Activated CD4-positive, alpha-beta memory T cell treated with anti-CD3 and anti-CD28 coated beads, Interleukin-2, amount 10 ng/mL, durations not matched to agents 7 days and 5 days (primary cell): ENCODE measurements at regions not wholly inside any gene's neighbourhood (a gene's known extent, or its start where the extent isn't known, plus 50 kb on each side); places are given as distances from the start of the nearest gene placed in this dataset.

Experiments
- CTCF ChIA-PET: fragments of 350-600 bp; sonication (Branson Sonifier 250); formaldehyde crosslinking; loops from one replicate; lab custom pipeline; 2021; ENCODE audit warnings: antibody characterized with exemption, inconsistent platforms; lab: Charles Lee
- POLR2A ChIA-PET: fragments of 350-600 bp; sonication (Branson Sonifier 250); formaldehyde crosslinking; loops from one replicate; lab custom pipeline; 2021; ENCODE audit warnings: antibody characterized with exemption; lab: Charles Lee
- DNase-seq: peaks from one replicate; pipeline ENCODE4 v3.0.0-alpha.2; 2020
- H3K27ac Mint-ChIP-seq: one replicate; pipeline ENCODE4 v1.8.0; 2021; ENCODE audit warnings: mild to moderate bottlenecking, mixed read lengths
- H3K27me3 Mint-ChIP-seq: one replicate; pipeline ENCODE4 v1.8.0; 2021; ENCODE audit warnings: mixed read lengths
- H3K36me3 Mint-ChIP-seq: one replicate; pipeline ENCODE4 v1.8.0; 2021; ENCODE audit warnings: low read depth, mixed read lengths
- H3K4me1 Mint-ChIP-seq: one replicate; pipeline ENCODE4 v1.8.0; 2021; ENCODE audit warnings: mixed read lengths
- H3K4me3 Mint-ChIP-seq: one replicate; pipeline ENCODE4 v1.8.0; 2021; ENCODE audit warnings: mild to moderate bottlenecking, mixed read lengths
- H3K9me3 Mint-ChIP-seq: one replicate; pipeline ENCODE4 v1.8.0; 2021; ENCODE audit warnings: mixed read lengths

DNA sequence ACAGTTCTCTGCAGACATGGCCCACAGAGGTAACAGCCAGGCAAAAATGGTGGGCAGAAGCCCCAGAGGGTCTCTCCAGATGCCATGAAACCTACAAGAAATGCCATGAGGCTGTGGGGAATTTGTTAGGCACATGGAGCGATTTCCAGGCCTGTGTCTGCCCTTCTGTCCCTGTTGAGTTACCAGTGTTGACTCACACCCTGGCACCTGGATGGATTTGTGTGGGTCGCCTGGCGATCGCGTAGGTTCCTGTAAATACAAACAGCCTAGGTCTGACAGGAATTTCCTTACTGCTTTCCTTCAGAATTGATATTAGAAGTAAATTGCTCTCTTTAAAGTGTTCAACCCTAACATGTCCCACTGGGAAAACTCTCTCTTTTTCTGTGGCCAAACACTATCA, 164.9 kb upstream of the EEPD1 start:
- ChIA-PET CTCF (no interaction called here), POLR2A (no interaction called here)
- Mint-ChIP-seq H3K27ac (no peak overlapping the region), H3K4me1 (no peaks in the 10 kb centered on the region), H3K9me3 (no peaks in the 10 kb centered on the region), H3K4me3 (no peak overlapping the region), H3K36me3 (no peaks in the 10 kb centered on the region), H3K27me3 (no peaks in the 10 kb centered on the region)
- no peak for DNase-seq

DNA sequence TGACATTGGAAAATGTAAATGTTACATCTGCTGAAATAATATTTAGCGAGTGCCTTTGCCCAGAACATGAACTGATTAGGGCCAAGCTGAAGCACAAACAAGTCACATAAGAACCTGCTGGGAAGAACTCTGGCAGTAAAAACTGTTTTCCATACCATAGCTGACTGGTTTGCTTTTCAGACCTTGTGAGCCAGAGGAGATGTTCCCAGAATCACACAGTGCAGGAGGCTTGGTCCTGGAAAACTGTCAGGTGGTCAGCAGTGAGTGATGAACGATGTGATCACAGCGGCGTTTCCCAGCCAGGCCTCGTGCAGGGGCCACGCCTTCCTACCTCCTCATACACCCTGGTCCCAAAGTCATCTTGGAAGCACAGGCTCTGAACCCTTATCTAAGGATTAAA, 164.2 kb upstream of the EEPD1 start:
- CTCF ChIA-PET = no interaction called here

DNA sequence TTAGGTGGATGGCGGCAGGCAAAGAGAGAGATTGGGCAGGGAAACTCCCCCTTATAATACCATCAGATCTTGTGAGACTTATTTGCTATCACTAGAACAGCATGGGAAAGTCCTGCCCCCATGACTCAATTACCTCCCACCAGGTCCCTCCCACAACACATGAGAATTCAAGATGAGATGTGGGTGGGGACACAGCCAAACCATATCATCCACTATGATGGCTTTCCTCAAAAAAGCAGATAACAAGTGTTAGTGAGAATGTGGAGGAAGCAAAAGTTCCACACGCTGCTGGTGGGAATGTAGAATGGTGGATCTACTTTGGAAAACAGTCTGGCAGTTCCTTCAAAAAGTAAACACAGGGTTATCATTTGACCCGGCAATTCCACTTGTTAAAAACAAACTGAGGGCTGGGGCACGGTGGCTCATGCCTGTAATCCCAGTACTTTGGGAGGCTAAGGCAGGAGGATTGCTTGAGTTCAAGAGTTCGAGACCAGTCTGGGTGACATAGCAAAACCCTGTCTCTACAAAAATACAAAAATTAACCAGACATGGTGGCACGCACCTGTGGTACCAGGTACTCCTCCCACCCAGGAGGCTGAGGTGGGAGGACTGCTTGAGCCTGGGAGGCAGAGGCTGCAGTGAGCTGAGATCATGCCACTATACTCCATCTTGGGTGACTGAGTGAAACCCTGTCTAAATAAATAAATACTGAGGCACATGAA, 161.4 kb upstream of the EEPD1 start:
- H3K27ac Mint-ChIP-seq = no peak overlapping the region
- no peak for DNase-seq
- POLR2A ChIA-PET = no interaction called here
- no peaks in the 10 kb centered on the region for H3K4me1 Mint-ChIP-seq
- no peaks in the 10 kb centered on the region for H3K36me3 Mint-ChIP-seq
- no peaks in the 10 kb centered on the region for H3K27me3 Mint-ChIP-seq
- H3K4me3 Mint-ChIP-seq = no peak overlapping the region
- H3K9me3 Mint-ChIP-seq = no peaks in the 10 kb centered on the region
- CTCF ChIA-PET = no interaction called here

More for the DNA sequence above, 164.2 kb upstream of the EEPD1 start:
- no peaks in the 10 kb centered on the region for H3K4me1 Mint-ChIP-seq
- H3K4me3 Mint-ChIP-seq = no peak overlapping the region
- no peak overlapping the region for H3K27ac Mint-ChIP-seq
- DNase-seq = no peak
- no peaks in the 10 kb centered on the region for H3K36me3 Mint-ChIP-seq
- POLR2A ChIA-PET = no interaction called here
- H3K27me3 Mint-ChIP-seq = no peaks in the 10 kb centered on the region
- H3K9me3 Mint-ChIP-seq = no peaks in the 10 kb centered on the region

DNA sequence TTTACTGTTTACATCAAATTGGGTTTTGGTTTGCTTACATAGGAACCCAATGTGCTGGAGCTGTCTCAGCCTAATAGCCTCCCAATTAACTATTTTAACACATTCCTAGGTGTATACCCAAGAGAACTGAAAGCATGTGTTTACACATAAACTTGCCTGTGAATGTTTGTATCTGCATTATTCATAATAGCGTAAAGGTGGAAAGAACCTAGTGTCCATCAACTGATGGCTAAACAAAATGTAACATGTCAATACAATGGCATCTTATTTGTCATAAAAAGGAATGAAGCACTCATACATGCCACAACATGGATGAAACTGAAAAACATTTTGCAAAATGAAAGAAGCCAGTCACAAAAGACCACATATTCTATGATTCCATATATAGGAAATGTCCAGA, 160.6 kb upstream of the EEPD1 start:
- H3K4me3 Mint-ChIP-seq = no peak overlapping the region
- ChIA-PET POLR2A (no interaction called here), CTCF (interaction anchor here (0.7 kb wide), 1 partner anchor 327 kb away, joined by 3 read pairs; no protein-coding TSS in a partner anchor)
- no peaks in the 10 kb centered on the region for H3K27me3 Mint-ChIP-seq
- H3K4me1 Mint-ChIP-seq = no peaks in the 10 kb centered on the region
- H3K36me3 Mint-ChIP-seq = no peaks in the 10 kb centered on the region
- no peak for DNase-seq
- no peak overlapping the region for H3K27ac Mint-ChIP-seq
- H3K9me3 Mint-ChIP-seq = no peaks in the 10 kb centered on the region

DNA sequence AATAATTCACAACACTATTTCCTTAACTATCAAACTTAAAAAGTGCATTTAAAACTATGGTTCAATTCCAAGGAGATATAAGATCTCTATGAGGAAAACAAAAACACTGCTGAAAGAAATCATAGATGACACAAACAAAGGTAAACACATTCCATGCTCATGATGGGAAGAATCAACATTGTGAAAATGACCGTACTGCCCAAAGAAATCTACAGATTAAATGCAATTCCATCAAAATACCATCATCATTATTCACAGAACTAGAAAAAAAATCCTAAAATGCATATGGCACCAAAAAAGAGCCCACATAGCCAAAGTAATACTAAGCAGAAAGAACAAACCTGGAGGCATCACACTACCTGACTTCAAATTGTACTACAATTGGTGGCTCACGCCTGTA, 159.9 kb upstream of the EEPD1 start:
- CTCF ChIA-PET = no interaction called here
- no peaks in the 10 kb centered on the region for H3K9me3 Mint-ChIP-seq
- POLR2A ChIA-PET = no interaction called here
- no peaks in the 10 kb centered on the region for H3K4me1 Mint-ChIP-seq
- no peaks in the 10 kb centered on the region for H3K27me3 Mint-ChIP-seq
- no peak overlapping the region for H3K27ac Mint-ChIP-seq
- no peak overlapping the region for H3K4me3 Mint-ChIP-seq
- no peaks in the 10 kb centered on the region for H3K36me3 Mint-ChIP-seq
- no peak for DNase-seq

DNA sequence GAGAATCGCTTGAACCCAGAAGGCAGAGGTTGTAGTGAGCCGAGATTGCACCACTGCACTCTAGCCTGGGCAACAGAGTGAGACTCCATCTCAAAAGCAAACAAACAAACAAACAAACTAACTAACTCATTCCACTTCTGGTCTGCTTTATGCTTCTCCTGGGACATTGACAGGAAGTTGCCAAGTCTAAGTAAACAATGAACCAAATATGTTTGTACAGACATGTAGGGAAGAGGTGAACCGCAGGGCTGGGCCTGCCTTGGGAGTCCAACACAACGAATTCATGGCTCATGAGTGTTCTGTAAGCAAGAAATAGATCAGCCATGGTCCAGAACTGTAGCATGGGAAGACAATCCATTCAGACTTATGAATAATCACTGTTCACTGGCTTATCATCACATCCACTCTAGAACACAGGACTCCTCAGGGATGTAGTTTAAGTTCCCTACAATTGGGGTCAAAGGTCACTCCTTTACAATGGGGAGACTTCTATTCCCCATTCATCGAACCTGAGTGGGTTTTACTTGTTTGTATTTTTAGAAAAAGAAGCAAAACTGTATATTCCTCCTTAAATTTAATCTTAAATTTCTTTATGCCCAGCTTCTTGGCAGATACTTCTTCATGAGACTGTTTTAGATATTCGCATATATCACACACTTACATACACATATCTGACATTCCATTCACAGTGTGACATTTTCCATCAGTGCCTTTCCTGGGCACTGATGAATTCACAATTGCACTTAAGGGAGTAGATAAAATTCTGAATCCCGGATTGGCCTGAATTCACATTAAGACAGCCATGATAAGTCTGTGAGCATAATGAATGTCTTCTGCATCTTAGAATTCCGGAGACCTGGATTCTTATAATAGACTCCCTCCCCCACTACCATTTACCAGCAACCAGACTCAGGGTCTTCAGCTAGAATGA, 159.1 kb upstream of the EEPD1 start:
- H3K4me3 Mint-ChIP-seq = no peak overlapping the region
- ChIA-PET CTCF (no interaction called here), POLR2A (no interaction called here)
- no peaks in the 10 kb centered on the region for H3K9me3 Mint-ChIP-seq
- no peaks in the 10 kb centered on the region for H3K27me3 Mint-ChIP-seq
- DNase-seq = no peak
- no peaks in the 10 kb centered on the region for H3K36me3 Mint-ChIP-seq
- no peak overlapping the region for H3K27ac Mint-ChIP-seq
- H3K4me1 Mint-ChIP-seq = no peaks in the 10 kb centered on the region

DNA sequence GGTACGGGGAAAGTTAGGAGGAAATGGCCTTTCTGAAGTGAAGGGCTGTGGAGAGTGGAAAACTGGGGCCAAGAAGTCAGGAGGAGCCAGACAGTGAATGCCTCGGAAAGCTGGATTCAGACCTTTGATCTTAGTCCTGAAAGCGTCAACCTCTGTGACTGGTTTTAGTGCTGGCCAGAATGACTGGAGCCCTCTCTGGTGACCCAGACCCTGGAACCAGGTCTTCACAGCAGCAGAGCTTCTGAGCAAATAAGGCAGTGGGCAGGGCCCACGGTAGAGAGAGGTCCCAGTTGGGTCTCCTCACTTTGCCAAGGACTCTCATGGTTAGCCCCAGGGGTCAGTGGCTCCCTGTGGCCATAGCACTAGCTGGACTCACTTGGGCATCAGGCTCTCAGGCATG, 157.7 kb upstream of the EEPD1 start:
- Mint-ChIP-seq H3K9me3 (no peaks in the 10 kb centered on the region), H3K36me3 (no peaks in the 10 kb centered on the region), H3K4me1 (no peaks in the 10 kb centered on the region), H3K4me3 (no peak overlapping the region), H3K27ac (no peak overlapping the region), H3K27me3 (no peaks in the 10 kb centered on the region)
- DNase-seq = no peak
- POLR2A ChIA-PET = no interaction called here
- CTCF ChIA-PET = no interaction called here

DNA sequence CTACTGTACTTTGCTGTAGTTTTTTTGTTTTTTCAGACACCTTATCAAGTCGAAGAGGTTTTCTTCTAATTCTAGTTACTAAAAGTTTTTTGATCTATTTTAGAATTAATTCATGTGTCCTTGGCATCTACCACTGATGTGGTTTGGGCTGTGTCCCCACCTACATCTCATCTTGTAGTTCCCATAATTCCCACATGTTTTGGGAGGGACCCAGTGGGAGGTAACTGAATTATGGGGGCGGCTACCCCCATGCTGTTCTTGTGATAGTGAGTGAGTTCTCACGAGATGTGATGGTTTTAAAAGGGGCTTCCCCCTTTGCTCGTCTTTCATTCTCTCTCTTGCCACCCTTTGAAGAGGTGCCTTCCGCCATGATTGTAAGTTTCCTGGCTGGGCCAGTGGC, 154.6 kb upstream of the EEPD1 start:
- Mint-ChIP-seq H3K36me3 (no peaks in the 10 kb centered on the region), H3K27me3 (peaks cover 4% of the 10 kb centered on the region), H3K27ac (no peak overlapping the region), H3K9me3 (no peaks in the 10 kb centered on the region), H3K4me3 (no peak overlapping the region), H3K4me1 (no peaks in the 10 kb centered on the region)
- DNase-seq = no peak
- CTCF ChIA-PET = no interaction called here
- POLR2A ChIA-PET = no interaction called here

DNA sequence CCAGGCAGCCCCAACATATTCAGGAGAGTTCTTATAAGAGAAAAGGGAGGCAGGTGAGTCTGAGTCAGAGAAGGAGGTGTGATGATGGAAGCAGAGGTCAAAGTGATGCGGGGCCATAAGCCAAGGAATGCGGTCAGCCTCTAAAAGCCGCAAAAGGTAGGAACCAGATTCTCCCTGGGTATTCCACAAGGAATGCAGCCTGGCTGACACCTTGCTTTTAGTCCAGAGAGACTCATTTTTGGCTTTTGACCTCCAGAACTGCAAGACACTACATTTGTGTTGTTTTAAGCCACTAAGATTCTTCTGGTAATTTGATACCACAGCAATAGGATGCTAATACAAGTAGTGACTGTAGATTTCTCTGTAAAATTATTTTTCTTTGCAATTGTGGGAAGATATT, 151.5 kb upstream of the EEPD1 start:
- Mint-ChIP-seq H3K4me1 (no peaks in the 10 kb centered on the region), H3K4me3 (no peak overlapping the region), H3K36me3 (no peaks in the 10 kb centered on the region), H3K27me3 (peaks cover 4% of the 10 kb centered on the region), H3K9me3 (no peaks in the 10 kb centered on the region), H3K27ac (no peak overlapping the region)
- DNase-seq = no peak
- ChIA-PET POLR2A (no interaction called here), CTCF (no interaction called here)

DNA sequence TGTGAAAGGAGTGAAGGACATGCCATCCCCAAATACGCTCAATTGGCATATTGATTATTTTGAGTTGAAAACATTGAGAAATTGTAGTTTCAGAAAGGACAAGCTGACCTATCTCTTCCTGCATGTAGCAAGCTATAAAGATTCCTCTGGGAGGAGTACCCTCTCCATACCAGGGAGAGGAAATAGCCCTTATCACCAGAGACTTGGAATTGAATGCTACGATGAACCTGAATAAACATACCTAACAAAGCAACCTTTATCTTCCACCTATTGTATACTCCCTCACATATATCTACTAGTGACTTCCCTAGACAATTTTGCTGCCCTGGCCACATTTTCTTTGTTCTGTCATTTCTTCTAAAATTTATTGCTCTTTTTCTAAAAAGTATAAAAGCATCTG, 150.2 kb upstream of the EEPD1 start:
- H3K9me3 Mint-ChIP-seq = no peaks in the 10 kb centered on the region
- CTCF ChIA-PET = no interaction called here

DNA sequence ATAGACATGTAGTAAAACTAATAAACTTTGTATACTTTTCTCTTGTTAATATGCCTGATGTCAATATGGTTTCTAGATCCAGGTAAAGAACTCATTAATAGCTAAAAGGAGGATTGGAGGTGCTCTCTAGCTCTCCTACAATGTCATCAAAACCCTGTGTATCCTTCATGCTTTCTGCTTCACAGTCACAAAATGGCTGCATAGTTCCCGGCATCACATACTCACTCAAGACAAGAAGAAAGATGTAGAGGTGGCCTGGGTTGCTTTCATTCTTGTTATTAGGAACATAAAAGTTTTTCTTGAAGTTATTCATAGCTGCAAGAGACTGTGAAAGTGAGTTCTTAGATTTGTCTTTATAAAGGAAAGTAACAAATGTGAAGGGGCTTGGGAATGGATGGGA, 149.7 kb upstream of the EEPD1 start:
- ChIA-PET POLR2A (no interaction called here), CTCF (no interaction called here)
- no peaks in the 10 kb centered on the region for H3K36me3 Mint-ChIP-seq
- no peak for DNase-seq
- H3K9me3 Mint-ChIP-seq = no peaks in the 10 kb centered on the region
- peaks cover 4% of the 10 kb centered on the region for H3K27me3 Mint-ChIP-seq
- H3K27ac Mint-ChIP-seq = no peak overlapping the region
- H3K4me3 Mint-ChIP-seq = no peak overlapping the region
- H3K4me1 Mint-ChIP-seq = no peaks in the 10 kb centered on the region

More for the DNA sequence above, 150.2 kb upstream of the EEPD1 start:
- Mint-ChIP-seq H3K27ac (no peak overlapping the region), H3K27me3 (peaks cover 4% of the 10 kb centered on the region), H3K36me3 (no peaks in the 10 kb centered on the region), H3K4me3 (no peak overlapping the region), H3K4me1 (no peaks in the 10 kb centered on the region)
- POLR2A ChIA-PET = no interaction called here
- no peak for DNase-seq

DNA sequence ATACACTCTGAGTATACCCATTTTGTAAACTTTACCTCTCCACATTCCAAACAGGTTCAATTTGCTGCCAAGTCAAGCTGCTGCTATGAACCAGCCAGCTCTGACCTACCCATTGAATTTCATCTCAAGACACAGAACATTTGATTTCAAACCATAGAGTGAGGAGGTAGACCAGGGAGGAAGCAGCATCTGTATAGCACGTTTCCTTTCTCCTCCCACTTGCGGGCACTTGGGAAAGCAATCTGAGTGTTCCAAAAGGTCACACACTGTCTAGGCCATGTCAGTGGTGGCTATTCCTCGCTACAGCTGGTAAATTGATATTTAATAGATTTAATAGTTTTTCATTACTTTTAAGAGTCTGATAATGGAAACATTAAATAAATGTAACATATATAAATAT, 147.8 kb upstream of the EEPD1 start:
- no peaks in the 10 kb centered on the region for H3K9me3 Mint-ChIP-seq
- POLR2A ChIA-PET = no interaction called here
- no peaks in the 10 kb centered on the region for H3K36me3 Mint-ChIP-seq
- no peaks in the 10 kb centered on the region for H3K4me1 Mint-ChIP-seq
- CTCF ChIA-PET = no interaction called here
- peaks cover 4% of the 10 kb centered on the region for H3K27me3 Mint-ChIP-seq
- DNase-seq = no peak
- no peak overlapping the region for H3K27ac Mint-ChIP-seq
- no peak overlapping the region for H3K4me3 Mint-ChIP-seq

DNA sequence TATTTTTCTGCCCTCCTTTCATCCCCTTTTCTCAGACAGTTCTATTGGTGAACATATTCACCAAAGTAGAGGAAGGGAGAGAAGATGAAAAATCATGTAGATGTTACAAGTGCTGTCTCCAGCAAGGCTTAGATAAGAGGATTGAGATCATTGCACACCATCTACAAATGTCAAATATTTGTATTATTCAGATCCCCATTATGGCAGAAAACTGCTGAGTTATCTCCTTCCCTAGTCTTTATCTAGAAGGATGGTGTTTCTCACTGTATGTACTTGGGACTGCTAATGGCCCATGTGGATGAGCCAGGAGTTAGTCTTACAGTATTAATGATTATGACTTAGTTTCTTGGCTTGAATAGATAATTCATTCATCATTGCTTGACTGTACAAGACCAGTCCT, 147.2 kb upstream of the EEPD1 start:
- Mint-ChIP-seq H3K4me3 (no peak overlapping the region), H3K27ac (no peak overlapping the region), H3K4me1 (no peaks in the 10 kb centered on the region), H3K27me3 (peaks cover 4% of the 10 kb centered on the region), H3K9me3 (no peaks in the 10 kb centered on the region), H3K36me3 (no peaks in the 10 kb centered on the region)
- CTCF ChIA-PET = no interaction called here
- no peak for DNase-seq
- POLR2A ChIA-PET = no interaction called here
